ENCODE measurements at regions not wholly inside any gene's neighbourhood (a gene's known extent, or its start where the extent isn't known, plus 50 kb on each side); places are given as distances from the start of the nearest gene placed in this dataset.

DNA sequence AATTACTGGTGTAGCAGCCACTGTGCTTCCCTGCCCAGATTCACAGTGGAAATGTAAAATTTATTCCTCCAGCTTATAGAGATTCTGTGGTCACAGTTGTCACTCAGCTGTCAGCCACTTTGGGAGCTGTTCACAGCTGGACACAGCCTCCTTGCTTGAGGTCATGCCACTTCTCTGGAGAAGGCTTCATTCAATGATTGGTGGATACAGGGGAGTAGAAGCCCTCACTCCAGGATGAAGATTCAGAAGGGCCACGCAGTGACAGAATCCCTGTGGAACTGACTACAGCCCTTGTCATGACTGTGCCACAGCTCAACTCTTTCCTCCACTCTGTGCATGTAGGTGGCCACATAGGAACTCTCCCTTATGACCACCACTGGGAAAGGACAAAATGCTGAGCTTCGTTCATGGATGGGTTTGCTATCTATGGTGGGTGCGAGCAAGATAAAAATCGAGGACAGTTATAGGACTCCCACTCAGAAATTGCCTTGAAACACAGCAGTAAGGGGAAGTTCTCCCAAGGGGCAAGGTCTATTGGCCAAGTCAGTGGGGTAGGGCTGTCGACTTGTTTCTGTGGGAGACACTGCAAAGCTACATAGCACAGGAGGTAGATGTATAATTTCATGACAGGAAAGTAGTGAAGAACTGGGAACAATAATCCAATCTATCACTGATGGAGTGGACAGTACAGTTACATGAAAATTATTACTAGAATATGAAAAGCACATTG, 98.7 kb downstream of the CCNA1 start:
- no peaks in the 10 kb centered on the region for H3K9me2 ChIP-seq
- CTCF ChIA-PET = interaction anchor here (1.0 kb wide), 1 partner anchor 11 kb away, joined by 3 read pairs; no protein-coding TSS in a partner anchor
- H3K27me3 ChIP-seq (ENCODE audit: insufficient read depth) = no peaks in the 10 kb centered on the region
- no peaks in the 10 kb centered on the region for H3K79me2 ChIP-seq (ENCODE audit: insufficient read depth)
- H3K9me3 ChIP-seq = no peaks in the 10 kb centered on the region
- no peaks in the 10 kb centered on the region for H4K20me1 ChIP-seq (ENCODE audit: insufficient read depth)
- 10% methylated on average over 5 of the region's 5 CpGs for WGBS (ENCODE audit: low lambda C conversion rate)
- peaks cover 2% of the 10 kb centered on the region for H3F3A ChIP-seq (replicated peaks; ENCODE audit: insufficient read depth)
- POLR2A ChIA-PET = interaction anchor here (0.5 kb wide), 1 partner anchor 607 kb away, joined by 5 read pairs; no protein-coding TSS in a partner anchor
- no peak overlapping the region for H3K9ac ChIP-seq
- peak overlapping the region; percentile 22; the same call in 1 of the 2 replicates for H3K4me2 ChIP-seq
- H3K36me3 ChIP-seq (replicated peaks in 1 of 2; ENCODE audit: control insufficient read depth in 1 of 2, insufficient read depth in 2 of 2, low read length in 1 of 2) = no peaks in the 10 kb centered on the region
- peak overlapping the region; percentile 17 to 65; a peak in 3 of 4 replicates for H3K27ac ChIP-seq (ENCODE audit: low read depth in 2 of 2, low read length in 1 of 2)
- DNase-seq = no peak
- H2AFZ ChIP-seq (ENCODE audit: low read depth) = 0 out of 2 replicates have a peak overlapping the region, but pooled peaks have one; percentile 29
- peaks cover 0 to 31% of the 10 kb centered on the region in 2 experiments; a peak in 1 of 4 replicates for H3K4me1 ChIP-seq (ENCODE audit: control insufficient read depth in 1 of 2, insufficient read depth in 2 of 2, low read depth in 1 of 2, low read length in 1 of 2)
- TF ChIP-seq, protein P1, sequence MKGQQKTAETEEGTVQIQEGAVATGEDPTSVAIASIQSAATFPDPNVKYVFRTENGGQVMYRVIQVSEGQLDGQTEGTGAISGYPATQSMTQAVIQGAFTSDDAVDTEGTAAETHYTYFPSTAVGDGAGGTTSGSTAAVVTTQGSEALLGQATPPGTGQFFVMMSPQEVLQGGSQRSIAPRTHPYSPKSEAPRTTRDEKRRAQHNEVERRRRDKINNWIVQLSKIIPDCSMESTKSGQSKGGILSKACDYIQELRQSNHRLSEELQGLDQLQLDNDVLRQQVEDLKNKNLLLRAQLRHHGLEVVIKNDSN (IDR thresholded peaks at IDR 0.05; ENCODE audit: borderline replicate concordance, low read depth) = no peak
- TF ChIP-seq JUND (IDR thresholded peaks at IDR 0.05) (no peak), RCOR1 (IDR thresholded peaks at IDR 0.05; ENCODE audit: low read length) (no peak), NFIC (IDR thresholded peaks at IDR 0.05; ENCODE audit: borderline replicate concordance) (no peak), NRF1 (IDR thresholded peaks at IDR 0.05; ENCODE audit: low read depth, low read length) (no peak), GATA2 (CRISPR knock-in tag; IDR thresholded peaks at IDR 0.05) (no peak), FOSL2 (IDR thresholded peaks at IDR 0.05; ENCODE audit: borderline replicate concordance, low read depth) (no peak), FOXM1 (IDR thresholded peaks at IDR 0.05; ENCODE audit: low read depth) (no peak)
- no peak overlapping the region for H3K4me3 ChIP-seq (ENCODE audit: low read depth in 2 of 2, low read length in 1 of 2)

GRCh38 chr13:36531746-36532486, 99.6 kb downstream of the CCNA1 start:
- Histone ChIP-seq H3K9me2 (no peaks in the 10 kb centered on the region), H3K27ac (ENCODE audit: low read depth in 2 of 2, low read length in 1 of 2) (peak overlapping the region in 1 of 2 experiments; percentile 65; a peak in 3 of 4 replicates), H3K4me2 (peak overlapping the region; percentile 22; the same call in 1 of the 2 replicates), H3K4me1 (ENCODE audit: control insufficient read depth in 1 of 2, insufficient read depth in 2 of 2, low read depth in 1 of 2, low read length in 1 of 2) (peaks cover 0 to 31% of the 10 kb centered on the region in 2 experiments; a peak in 1 of 4 replicates), H3K9ac (no peak overlapping the region), H3K4me3 (ENCODE audit: low read depth in 2 of 2, low read length in 1 of 2) (no peak overlapping the region), H3K79me2 (ENCODE audit: insufficient read depth) (no peaks in the 10 kb centered on the region), H2AFZ (ENCODE audit: low read depth) (peak overlapping the region; percentile 84; the same call in 1 of the 2 replicates), H3F3A (replicated peaks; ENCODE audit: insufficient read depth) (peaks cover 7% of the 10 kb centered on the region), H3K9me3 (no peaks in the 10 kb centered on the region), H3K36me3 (replicated peaks in 1 of 2; ENCODE audit: control insufficient read depth in 1 of 2, insufficient read depth in 2 of 2, low read length in 1 of 2) (no peaks in the 10 kb centered on the region), H3K27me3 (ENCODE audit: insufficient read depth) (no peaks in the 10 kb centered on the region), H4K20me1 (ENCODE audit: insufficient read depth) (no peaks in the 10 kb centered on the region)
- ChIA-PET CTCF (no interaction called here), POLR2A (interaction anchor here (0.5 kb wide), 1 partner anchor 608 kb away, joined by 5 read pairs; no protein-coding TSS in a partner anchor)
- 18% methylated on average over 5 of the region's 5 CpGs for WGBS (ENCODE audit: low lambda C conversion rate)
- TF ChIP-seq NFIC (IDR thresholded peaks at IDR 0.05; ENCODE audit: borderline replicate concordance) (peak; percentile 82), JUND (IDR thresholded peaks at IDR 0.05) (peak; percentile 44), RXRA (IDR thresholded peaks at IDR 0.05; ENCODE audit: borderline replicate concordance, low read depth) (0 out of 2 replicates have a peak, but pooled peaks have one; percentile 15), EP300 (IDR thresholded peaks at IDR 0.05; ENCODE audit: borderline replicate concordance in 1 of 2, low read depth in 1 of 2, low read length in 1 of 2) (peak; percentile 14 to 50; a peak in 3 of 4 replicates), TEAD4 (IDR thresholded peaks at IDR 0.05; ENCODE audit: borderline replicate concordance, insufficient read depth) (peak; percentile 37; the same call in 1 of the 2 replicates), CTCF (IDR thresholded peaks at IDR 0.05) (no peak), ZBTB33 (IDR thresholded peaks at IDR 0.05; ENCODE audit: borderline replicate concordance, low read depth) (no peak), TCF12 (IDR thresholded peaks at IDR 0.05) (peak; percentile 83), MEF2A (IDR thresholded peaks at IDR 0.05; ENCODE audit: borderline replicate concordance, low read depth) (no peak)
- TF ChIP-seq, protein P2, sequence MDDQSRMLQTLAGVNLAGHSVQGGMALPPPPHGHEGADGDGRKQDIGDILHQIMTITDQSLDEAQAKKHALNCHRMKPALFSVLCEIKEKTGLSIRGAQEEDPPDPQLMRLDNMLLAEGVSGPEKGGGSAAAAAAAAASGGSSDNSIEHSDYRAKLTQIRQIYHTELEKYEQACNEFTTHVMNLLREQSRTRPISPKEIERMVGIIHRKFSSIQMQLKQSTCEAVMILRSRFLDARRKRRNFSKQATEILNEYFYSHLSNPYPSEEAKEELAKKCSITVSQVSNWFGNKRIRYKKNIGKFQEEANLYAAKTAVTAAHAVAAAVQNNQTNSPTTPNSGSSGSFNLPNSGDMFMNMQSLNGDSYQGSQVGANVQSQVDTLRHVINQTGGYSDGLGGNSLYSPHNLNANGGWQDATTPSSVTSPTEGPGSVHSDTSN (IDR thresholded peaks at IDR 0.05) = peak; percentile 64
- DNase-seq = no peak

Data from SK-N-SH (cell line).